Mesenchymal stem cell (in vitro differentiated cells and primary cell): ENCODE measurements at regions not wholly inside any gene's neighbourhood (a gene's known extent, or its start where the extent isn't known, plus 50 kb on each side); places are given as distances from the start of the nearest gene placed in this dataset.

Experiments used
- DNase-seq: peaks from one replicate; pipeline ENCODE4 v3.0.0-alpha.2; 2013
- H2AFZ ChIP-seq: one replicate; pipeline ENCODE4 v1.6.1; 2013; ENCODE audit warnings: low read depth, mild to moderate bottlenecking, control low read depth, inconsistent platforms, low read length, moderate library complexity
- H2AK5ac ChIP-seq: 2 replicates; pipeline ENCODE4 v1.6.1; 2013; ENCODE audit warnings: low read length, moderate library complexity, mild to moderate bottlenecking, inconsistent platforms; ENCODE audit not compliant: severe bottlenecking
- H2BK120ac ChIP-seq: one replicate; pipeline ENCODE4 v1.6.1; 2013; ENCODE audit warnings: low read depth, mild to moderate bottlenecking, inconsistent platforms, low read length, moderate library complexity
- H2BK12ac ChIP-seq, 2 experiments: one replicate each; pipeline ENCODE4 v1.6.1; 2013; ENCODE audit warnings: inconsistent platforms in 2 of 2, low read length in 2 of 2, mild to moderate bottlenecking in 2 of 2, moderate library complexity in 2 of 2, control low read depth in 1 of 2
- H2BK15ac ChIP-seq: one replicate; pipeline ENCODE4 v1.6.1; 2013; ENCODE audit warnings: mild to moderate bottlenecking, low read depth, inconsistent platforms; ENCODE audit not compliant: poor library complexity, severe bottlenecking
- H2BK5ac ChIP-seq: 2 replicates; pipeline ENCODE4 v1.6.1; 2013; ENCODE audit warnings: low read depth, mild to moderate bottlenecking, low read length, control low read depth, inconsistent platforms; ENCODE audit not compliant: poor library complexity, severe bottlenecking
- H3K14ac ChIP-seq, 2 experiments: one replicate each; pipeline ENCODE4 v1.6.1; 2013; ENCODE audit warnings: inconsistent platforms in 2 of 2, low read length in 2 of 2, control low read depth in 1 of 2, mild to moderate bottlenecking in 1 of 2, moderate library complexity in 1 of 2
- H3K18ac ChIP-seq, 2 experiments: one replicate each; pipeline ENCODE4 v1.6.1; 2013; ENCODE audit warnings: inconsistent platforms in 2 of 2, low read length in 2 of 2, control low read depth in 1 of 2, low read depth in 1 of 2, mild to moderate bottlenecking in 1 of 2
- H3K23ac ChIP-seq, 2 experiments: one replicate each; pipeline ENCODE4 v1.6.1; 2013; ENCODE audit warnings: inconsistent platforms in 2 of 2, low read length in 2 of 2, mild to moderate bottlenecking in 2 of 2, moderate library complexity in 2 of 2, control low read depth in 1 of 2
- H3K27ac ChIP-seq: 2 replicates; pipeline ENCODE4 v1.5.1; 2013; ENCODE audit warnings: mild to moderate bottlenecking, moderate library complexity, low read length, control low read depth, inconsistent platforms; ENCODE audit not compliant: poor library complexity, severe bottlenecking
- H3K27me3 ChIP-seq, 2 experiments: 2 replicates each; pipeline versions ENCODE4 v1.6.1 to v1.7.0; 2013; ENCODE audit warnings: low read length in 2 of 2, mild to moderate bottlenecking in 2 of 2, moderate library complexity in 2 of 2, control low read depth in 1 of 2, inconsistent platforms in 1 of 2; ENCODE audit not compliant: control insufficient read depth in 1 of 2, insufficient read depth in 1 of 2
- H3K36me3 ChIP-seq, 2 experiments: 2 replicates each; pipeline versions ENCODE4 v1.6.1 to v1.7.0; 2013; ENCODE audit warnings: low read length in 2 of 2, control low read depth in 1 of 2, inconsistent platforms in 1 of 2, low read depth in 1 of 2, mild to moderate bottlenecking in 1 of 2; ENCODE audit not compliant: insufficient read depth in 2 of 2, control insufficient read depth in 1 of 2
- H3K4ac ChIP-seq, 2 experiments: one replicate each; pipeline ENCODE4 v1.6.1; 2013; ENCODE audit warnings: inconsistent platforms in 2 of 2, low read length in 2 of 2, mild to moderate bottlenecking in 2 of 2, moderate library complexity in 2 of 2, control low read depth in 1 of 2, low read depth in 1 of 2
- H3K4me1 ChIP-seq: 2 replicates; pipeline ENCODE4 v1.6.1; 2013; ENCODE audit warnings: low read depth, low read length, control low read depth; ENCODE audit not compliant: control insufficient read depth, insufficient read depth
- H3K4me2 ChIP-seq: 2 replicates; pipeline ENCODE4 v1.6.1; 2013; ENCODE audit warnings: low read length, mild to moderate bottlenecking, inconsistent platforms; ENCODE audit not compliant: poor library complexity, severe bottlenecking
- H3K4me3 ChIP-seq, 2 experiments: 2 replicates each; pipeline versions ENCODE4 v1.5.1 to v1.7.0; 2013; ENCODE audit warnings: low read length in 2 of 2, mild to moderate bottlenecking in 2 of 2, control low read depth in 1 of 2, low read depth in 1 of 2; ENCODE audit not compliant: insufficient read depth in 1 of 2
- H3K79me1 ChIP-seq: replicated peaks from 2 replicates; pipeline ENCODE4 v1.6.1; 2013; ENCODE audit warnings: mild to moderate bottlenecking, control low read depth, low read length, inconsistent platforms; ENCODE audit not compliant: poor library complexity, severe bottlenecking
- H3K9ac ChIP-seq: 2 replicates; pipeline ENCODE4 v1.7.0; 2013; ENCODE audit warnings: mild to moderate bottlenecking, low read length, moderate library complexity
- H3K9me3 ChIP-seq: 2 replicates; pipeline ENCODE4 v1.7.0; 2013; ENCODE audit warnings: mild to moderate bottlenecking, low read length; ENCODE audit not compliant: control insufficient read depth
- H4K8ac ChIP-seq: one replicate; pipeline ENCODE4 v1.6.1; 2013; ENCODE audit warnings: inconsistent platforms, mild to moderate bottlenecking, low read length, moderate library complexity
- H4K91ac ChIP-seq: one replicate; pipeline ENCODE4 v1.6.1; 2013; ENCODE audit warnings: mild to moderate bottlenecking, low read length, inconsistent platforms
- WGBS: methylation state at CpG from one replicate; pipeline ENCODE4 v1.1.7; 2013; ENCODE audit warnings: mixed read lengths; 5-methylcytosine and 5-hydroxymethylcytosine counted together

GRCh38 chr16:65323655-65324237 lies 201.9 kb upstream of the CDH11 start:
- Histone ChIP-seq H2BK12ac (no peak overlapping the region), H2BK120ac (no peak overlapping the region), H2BK5ac (no peak overlapping the region), H3K27me3 (no peaks in the 10 kb centered on the region), H3K9me3 (no peaks in the 10 kb centered on the region), H3K9ac (no peak overlapping the region), H3K79me1 (no peaks in the 10 kb centered on the region), H3K23ac (no peak overlapping the region), H4K91ac (no peak overlapping the region), H3K4me2 (no peak overlapping the region), H2BK15ac (no peak overlapping the region), H3K4me1 (no peaks in the 10 kb centered on the region), H3K4me3 (no peak overlapping the region), H3K36me3 (no peaks in the 10 kb centered on the region), H3K27ac (no peak overlapping the region), H2AK5ac (no peak overlapping the region), H3K4ac (no peak overlapping the region), H3K18ac (no peak overlapping the region), H3K14ac (no peak overlapping the region), H4K8ac (no peak overlapping the region), H2AFZ (no peak overlapping the region)
- no peak for DNase-seq
- WGBS, result 82% methylated on average over 1 of the region's 2 CpGs

GRCh38 chr16:65319621-65320231 lies 197.9 kb upstream of the CDH11 start:
- Histone ChIP-seq H3K4me1 (no peaks in the 10 kb centered on the region), H3K79me1 (no peaks in the 10 kb centered on the region), H3K9me3 (peaks cover 14% of the 10 kb centered on the region), H3K9ac (no peak overlapping the region), H3K36me3 (no peaks in the 10 kb centered on the region), H2BK5ac (no peak overlapping the region), H3K4ac (no peak overlapping the region), H2AK5ac (no peak overlapping the region), H4K91ac (no peak overlapping the region), H3K4me2 (no peak overlapping the region), H3K4me3 (no peak overlapping the region), H3K14ac (no peak overlapping the region), H4K8ac (no peak overlapping the region), H2BK15ac (no peak overlapping the region), H3K18ac (no peak overlapping the region), H3K27ac (no peak overlapping the region), H2BK12ac (no peak overlapping the region), H2AFZ (no peak overlapping the region), H3K23ac (no peak overlapping the region), H3K27me3 (no peaks in the 10 kb centered on the region), H2BK120ac (no peak overlapping the region)
- WGBS, result 54% methylated on average over 6 of the region's 6 CpGs
- no peak for DNase-seq

- Histone ChIP-seq H3K4me1 (no peaks in the 10 kb centered on the region), H2BK12ac (no peak overlapping the region), H3K9ac (no peak overlapping the region), H3K4me3 (no peak overlapping the region), H3K18ac (no peak overlapping the region), H2AFZ (no peak overlapping the region), H3K14ac (no peak overlapping the region), H2BK120ac (no peak overlapping the region), H4K8ac (no peak overlapping the region), H3K9me3 (peaks cover 14% of the 10 kb centered on the region), H2AK5ac (no peak overlapping the region), H3K23ac (no peak overlapping the region), H3K4ac (no peak overlapping the region), H3K36me3 (no peaks in the 10 kb centered on the region), H2BK5ac (no peak overlapping the region), H2BK15ac (no peak overlapping the region), H3K79me1 (no peaks in the 10 kb centered on the region), H3K27me3 (no peaks in the 10 kb centered on the region), H4K91ac (no peak overlapping the region), H3K27ac (no peak overlapping the region), H3K4me2 (no peak overlapping the region)
- DNase-seq, result no peak
These were observed 196.9 kb upstream of the CDH11 start for GRCh38 chr16:65318590-65319257.

GRCh38 chr16:65318138-65318537 lies 196.3 kb upstream of the CDH11 start:
- no peak for DNase-seq
- H3K9ac ChIP-seq, result no peak overlapping the region
- no peaks in the 10 kb centered on the region for H3K27me3 ChIP-seq
- H3K4me1 ChIP-seq, result no peaks in the 10 kb centered on the region
- H3K23ac ChIP-seq, result no peak overlapping the region
- no peak overlapping the region for H2BK12ac ChIP-seq
- H3K4ac ChIP-seq, result no peak overlapping the region
- H3K14ac ChIP-seq, result no peak overlapping the region
- no peak overlapping the region for H2AK5ac ChIP-seq
- H3K79me1 ChIP-seq, result no peaks in the 10 kb centered on the region
- H3K18ac ChIP-seq, result no peak overlapping the region
- H2BK15ac ChIP-seq, result no peak overlapping the region
- peak overlapping the region; percentile 6 for H2AFZ ChIP-seq
- H4K8ac ChIP-seq, result no peak overlapping the region
- H3K4me3 ChIP-seq, result no peak overlapping the region
- no peak overlapping the region for H2BK120ac ChIP-seq
- H4K91ac ChIP-seq, result no peak overlapping the region
- H3K4me2 ChIP-seq, result no peak overlapping the region
- peaks cover 14% of the 10 kb centered on the region for H3K9me3 ChIP-seq
- no peak overlapping the region for H3K27ac ChIP-seq
- H3K36me3 ChIP-seq, result no peaks in the 10 kb centered on the region
- WGBS, result 39% methylated on average over 7 of the region's 9 CpGs
- no peak overlapping the region for H2BK5ac ChIP-seq
